IPS-15b (cell line): ENCODE measurements at regions not wholly inside any gene's neighbourhood (a gene's known extent, or its start where the extent isn't known, plus 50 kb on each side); places are given as distances from the start of the nearest gene placed in this dataset.

Experiments
- H3K27me3 ChIP-seq: one replicate; pipeline ENCODE4 v1.6.1; 2013; ENCODE audit warnings: low read length; ENCODE audit not compliant: control insufficient read depth, insufficient read depth
- H3K36me3 ChIP-seq: one replicate; pipeline ENCODE4 v1.6.1; 2013; ENCODE audit warnings: low read length; ENCODE audit not compliant: control insufficient read depth, insufficient read depth
- H3K4me1 ChIP-seq: one replicate; pipeline ENCODE4 v1.6.1; 2013; ENCODE audit warnings: mild to moderate bottlenecking, low read length; ENCODE audit not compliant: control insufficient read depth, insufficient read depth
- H3K4me3 ChIP-seq: one replicate; pipeline ENCODE4 v1.5.1; 2013; ENCODE audit warnings: low read depth, low read length
- H3K9ac ChIP-seq: one replicate; pipeline ENCODE4 v1.6.1; 2013; ENCODE audit warnings: low read depth, mild to moderate bottlenecking, low read length
- H3K9me3 ChIP-seq: one replicate; pipeline ENCODE4 v1.6.1; 2013; ENCODE audit warnings: mild to moderate bottlenecking, low read length; ENCODE audit not compliant: control insufficient read depth, insufficient read depth

DNA sequence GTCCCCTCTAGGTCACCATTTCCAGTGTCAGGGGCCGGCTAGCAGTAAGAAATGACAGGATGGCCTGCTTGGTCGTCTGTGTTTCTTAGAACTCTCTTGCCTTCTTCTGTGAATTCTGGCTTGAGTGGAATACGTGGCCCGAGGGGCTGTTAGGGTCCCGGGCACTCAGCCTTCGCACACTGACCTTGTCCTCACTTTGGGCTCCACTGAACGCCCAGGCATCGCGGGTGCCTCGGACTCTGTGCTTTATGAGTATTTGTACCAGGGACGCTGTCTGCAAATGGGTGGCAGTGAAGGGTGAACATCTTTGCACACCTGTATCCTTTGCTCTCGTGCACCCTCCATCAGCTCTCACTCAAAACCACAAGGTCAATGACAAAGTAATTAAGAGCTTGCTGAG, 123.4 kb upstream of the ANO1 start:
- H3K4me3 ChIP-seq, result no peak overlapping the region
- no peaks in the 10 kb centered on the region for H3K9me3 ChIP-seq
- H3K4me1 ChIP-seq, result peaks cover 2% of the 10 kb centered on the region
- H3K27me3 ChIP-seq, result no peaks in the 10 kb centered on the region
- H3K36me3 ChIP-seq, result no peaks in the 10 kb centered on the region
- H3K9ac ChIP-seq, result no peak overlapping the region

DNA sequence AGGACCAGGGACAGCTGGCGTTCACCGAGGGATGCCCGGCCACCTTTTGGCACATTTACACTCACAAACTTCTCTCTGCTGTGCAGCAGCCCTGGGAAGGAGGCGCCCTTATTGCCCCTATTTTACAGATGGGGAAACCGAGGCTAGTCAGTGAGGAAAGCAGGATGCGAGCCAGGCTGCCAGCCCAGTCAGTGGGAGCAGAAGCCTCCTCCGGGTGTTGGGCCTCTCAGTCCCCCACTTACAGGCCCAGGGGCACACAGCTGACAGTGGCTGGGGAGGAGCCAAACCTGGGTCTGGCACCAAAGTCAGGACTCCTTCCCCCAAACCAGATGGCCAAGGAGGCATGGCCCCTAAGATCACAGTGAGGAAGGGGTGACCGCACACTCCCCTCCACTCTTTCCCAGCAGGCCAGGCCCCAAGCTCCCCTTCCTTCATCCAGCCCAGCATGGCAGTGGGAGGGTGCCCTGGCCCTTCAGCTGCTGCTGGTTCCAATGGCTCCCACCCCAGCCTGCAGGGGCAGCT, 121.4 kb upstream of the ANO1 start:
- Histone ChIP-seq H3K27me3 (no peaks in the 10 kb centered on the region), H3K9ac (no peak overlapping the region), H3K9me3 (no peaks in the 10 kb centered on the region), H3K4me3 (no peak overlapping the region), H3K36me3 (no peaks in the 10 kb centered on the region), H3K4me1 (no peaks in the 10 kb centered on the region)

DNA sequence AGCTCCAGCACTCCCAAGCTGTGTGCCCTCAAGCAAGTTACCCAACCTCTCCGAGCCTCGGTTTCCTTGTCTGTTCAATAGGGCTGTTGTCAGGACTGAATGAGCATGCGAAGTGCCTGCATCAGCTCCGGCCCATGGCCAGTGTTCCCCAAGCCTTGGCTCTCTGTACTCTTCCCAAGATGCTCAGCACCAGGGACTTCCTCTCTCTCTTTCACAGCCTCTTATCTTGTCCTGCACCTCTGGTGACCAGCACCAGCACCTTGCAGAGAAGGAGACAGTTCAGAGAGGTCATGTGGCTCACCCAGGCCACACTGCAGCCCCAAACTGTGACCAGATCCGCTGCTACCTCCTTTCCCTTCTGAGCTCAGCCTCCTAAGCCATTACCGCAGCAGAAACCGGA, 120.3 kb upstream of the ANO1 start:
- Histone ChIP-seq H3K27me3 (no peaks in the 10 kb centered on the region), H3K9ac (no peak overlapping the region), H3K36me3 (no peaks in the 10 kb centered on the region), H3K4me3 (no peak overlapping the region), H3K9me3 (no peaks in the 10 kb centered on the region), H3K4me1 (no peaks in the 10 kb centered on the region)

DNA sequence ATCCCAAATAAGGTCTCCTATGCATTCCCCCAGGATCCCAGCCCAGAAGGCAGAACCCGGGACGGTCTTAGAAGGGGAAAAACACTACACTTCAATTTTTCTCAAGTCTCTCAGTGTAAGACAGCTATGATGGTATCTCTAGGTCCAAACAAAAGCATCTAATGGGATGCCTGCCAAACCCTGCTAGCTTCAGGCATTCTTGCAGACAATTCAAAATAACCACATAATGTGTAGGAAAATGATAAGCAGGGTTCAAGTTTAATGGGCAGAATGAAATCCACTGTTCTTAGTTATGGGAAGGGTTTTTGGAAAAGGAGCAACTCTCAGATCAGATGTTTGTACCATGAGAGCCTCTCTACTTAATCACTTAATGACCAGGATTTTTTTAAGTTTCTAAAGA, 119.8 kb upstream of the ANO1 start:
- Histone ChIP-seq H3K36me3 (no peaks in the 10 kb centered on the region), H3K4me1 (no peaks in the 10 kb centered on the region), H3K9ac (no peak overlapping the region), H3K9me3 (no peaks in the 10 kb centered on the region), H3K4me3 (no peak overlapping the region), H3K27me3 (no peaks in the 10 kb centered on the region)

DNA sequence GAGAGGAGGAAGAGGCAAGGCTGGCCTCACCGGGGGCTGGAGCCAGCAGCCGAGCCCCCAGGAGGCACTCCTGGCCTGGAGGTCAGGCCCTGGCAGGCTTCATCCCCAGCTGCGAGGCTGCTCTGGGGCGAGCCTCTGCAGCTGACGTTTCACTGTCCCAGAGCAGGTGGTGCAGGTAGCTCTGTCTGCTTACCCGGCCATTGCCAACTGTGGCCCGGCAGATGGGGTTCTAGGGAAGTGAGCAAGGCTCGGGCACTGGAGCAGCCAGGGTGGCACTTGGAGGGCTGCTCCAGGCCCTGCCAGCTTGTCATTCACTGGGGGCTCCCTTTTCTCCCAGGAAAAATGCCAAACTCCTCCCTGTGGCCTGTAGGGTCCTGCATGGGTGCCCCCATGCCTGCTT, 118.7 kb upstream of the ANO1 start:
- H3K9me3 ChIP-seq, result no peaks in the 10 kb centered on the region
- H3K4me3 ChIP-seq, result no peak overlapping the region
- H3K27me3 ChIP-seq, result no peaks in the 10 kb centered on the region
- no peaks in the 10 kb centered on the region for H3K36me3 ChIP-seq
- no peak overlapping the region for H3K9ac ChIP-seq
- peaks cover 2% of the 10 kb centered on the region for H3K4me1 ChIP-seq

DNA sequence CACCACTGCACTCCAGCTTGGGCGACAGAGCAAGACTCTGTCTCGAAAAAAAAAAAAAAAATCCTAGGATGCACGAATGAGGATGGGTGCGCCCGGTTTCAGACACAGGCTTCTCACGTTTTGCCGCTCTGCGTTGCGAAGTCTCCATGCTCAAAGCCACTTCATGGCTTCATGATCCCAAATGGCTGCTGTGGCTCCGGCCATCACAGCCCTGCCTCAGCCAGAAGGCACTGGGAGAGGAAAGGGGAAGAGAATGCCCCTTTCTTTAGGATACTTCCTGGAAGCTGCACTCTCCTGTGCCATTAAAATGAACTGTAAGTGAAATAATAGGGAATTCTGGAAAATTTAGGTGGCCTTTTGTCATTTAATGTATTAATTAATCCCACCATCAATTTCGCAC, 116.4 kb upstream of the ANO1 start:
- no peak overlapping the region for H3K4me3 ChIP-seq
- H3K36me3 ChIP-seq, result no peaks in the 10 kb centered on the region
- H3K9me3 ChIP-seq, result no peaks in the 10 kb centered on the region
- H3K27me3 ChIP-seq, result no peaks in the 10 kb centered on the region
- H3K4me1 ChIP-seq, result peaks cover 8% of the 10 kb centered on the region
- H3K9ac ChIP-seq, result no peak overlapping the region

DNA sequence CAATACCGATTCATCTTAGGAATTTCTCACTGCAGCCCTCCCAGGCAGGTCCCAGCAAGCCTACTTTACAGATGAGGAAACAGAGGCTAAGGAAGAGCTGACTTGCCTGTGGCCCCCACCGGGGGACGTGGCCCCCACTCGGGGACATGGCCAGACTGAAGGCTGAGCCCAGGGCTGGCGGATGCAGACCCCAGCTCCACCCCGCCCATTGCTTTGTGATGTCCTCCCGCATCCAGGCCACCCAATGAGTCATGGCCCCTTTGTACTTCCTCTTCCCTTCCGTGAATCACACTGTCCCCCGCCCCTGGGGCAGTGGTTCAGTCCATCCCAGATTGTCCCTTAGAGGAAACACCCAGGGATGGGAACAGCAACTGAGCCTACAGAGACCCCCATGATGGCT, 116.0 kb upstream of the ANO1 start:
- no peak overlapping the region for H3K9ac ChIP-seq
- no peak overlapping the region for H3K4me3 ChIP-seq
- H3K9me3 ChIP-seq, result no peaks in the 10 kb centered on the region
- H3K36me3 ChIP-seq, result no peaks in the 10 kb centered on the region
- H3K4me1 ChIP-seq, result peaks cover 8% of the 10 kb centered on the region
- H3K27me3 ChIP-seq, result no peaks in the 10 kb centered on the region

DNA sequence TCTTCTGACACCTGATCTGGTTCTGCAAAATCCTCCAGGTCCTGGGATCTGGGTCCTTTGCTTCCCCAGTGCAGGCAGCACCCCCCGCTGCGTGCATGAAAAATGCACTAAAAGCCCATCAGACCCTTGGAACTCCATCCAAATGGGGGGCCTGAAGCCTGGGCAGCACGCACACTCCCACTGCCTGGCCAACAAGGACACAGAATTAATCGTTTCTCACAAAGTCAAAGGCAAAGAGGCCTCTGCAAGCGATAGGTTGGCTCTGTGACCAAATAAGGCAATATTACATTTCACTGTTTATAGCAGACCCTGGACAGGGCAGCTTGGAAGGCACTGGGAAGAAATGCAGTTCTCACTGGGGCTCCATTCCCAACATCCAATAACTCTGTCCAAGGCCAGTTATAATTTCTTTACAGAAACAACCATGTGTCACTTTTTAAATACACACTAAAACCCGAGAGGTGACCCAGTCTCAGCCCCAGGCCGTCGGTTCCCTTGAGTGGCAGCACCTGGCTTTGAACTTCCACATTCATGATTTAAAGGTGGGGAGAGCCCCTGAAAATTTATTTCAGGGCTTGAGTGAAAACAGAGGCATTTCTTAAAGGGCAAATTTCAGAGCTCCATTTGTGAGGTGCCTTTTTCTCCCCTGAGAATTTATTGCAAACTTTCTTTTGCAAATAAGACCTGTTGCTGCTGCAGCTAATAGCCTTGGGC, 114.4 kb upstream of the ANO1 start:
- Histone ChIP-seq H3K9me3 (no peaks in the 10 kb centered on the region), H3K9ac (no peak overlapping the region), H3K27me3 (no peaks in the 10 kb centered on the region), H3K36me3 (no peaks in the 10 kb centered on the region), H3K4me3 (no peak overlapping the region), H3K4me1 (peaks cover 8% of the 10 kb centered on the region)

DNA sequence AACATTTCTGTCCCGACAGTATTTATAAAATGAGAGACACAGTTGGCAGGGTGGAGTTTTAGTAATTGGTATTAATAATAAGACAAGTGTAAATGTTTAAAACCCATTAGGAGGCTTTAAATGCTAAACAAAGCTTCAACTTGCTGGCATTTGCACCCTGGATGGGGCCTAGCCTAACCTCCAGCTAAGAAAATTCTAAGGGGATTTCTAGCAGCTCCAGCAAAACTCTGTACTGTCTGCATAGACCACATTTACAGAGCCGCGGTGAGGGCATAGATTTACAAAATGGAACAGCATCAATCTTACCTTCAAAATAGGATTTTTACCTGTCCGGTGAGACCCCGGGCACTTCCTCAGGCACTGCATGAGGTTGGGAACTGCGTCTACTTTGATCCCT, 113.9 kb upstream of the ANO1 start:
- H3K9ac ChIP-seq, result no peak overlapping the region

DNA sequence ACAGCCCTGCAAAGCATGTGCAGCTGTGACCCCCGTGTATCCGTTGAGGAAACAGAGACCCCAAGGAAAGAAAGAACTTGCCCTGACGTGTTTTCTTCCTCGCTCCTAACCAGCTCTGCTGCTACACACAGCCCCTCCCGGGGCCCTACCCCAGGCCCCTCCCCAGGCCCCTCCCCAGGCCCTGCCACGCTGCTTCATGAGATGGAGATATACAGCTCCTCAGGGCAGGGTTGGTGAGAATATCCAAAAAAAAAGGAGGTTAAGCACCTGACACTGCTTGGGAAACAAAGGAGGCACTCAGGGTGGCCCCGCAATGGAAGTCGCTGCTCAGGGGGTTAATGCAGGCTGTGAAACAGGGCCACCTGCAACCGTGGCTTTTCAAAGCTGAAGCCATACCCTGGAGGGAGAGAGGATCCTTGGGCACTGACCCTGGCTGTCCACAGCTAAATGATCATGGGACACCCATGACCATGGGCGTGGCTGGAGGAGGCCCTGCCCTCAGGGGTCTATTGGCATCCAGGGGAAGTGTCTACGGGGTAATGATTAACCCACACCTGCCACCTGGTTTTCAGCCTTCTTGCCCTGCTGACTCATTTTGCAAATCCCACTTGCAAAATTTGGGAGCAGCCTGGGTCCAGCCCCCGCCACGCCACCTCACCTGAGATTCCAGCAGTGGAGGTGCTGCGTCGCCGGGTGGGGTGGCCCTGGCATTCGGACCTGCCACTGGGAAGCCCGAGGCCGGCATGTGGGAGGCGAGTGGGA, 112.1 kb upstream of the ANO1 start:
- Histone ChIP-seq H3K9me3 (no peaks in the 10 kb centered on the region), H3K4me1 (peaks cover 10% of the 10 kb centered on the region), H3K27me3 (no peaks in the 10 kb centered on the region), H3K36me3 (no peaks in the 10 kb centered on the region), H3K4me3 (no peak overlapping the region), H3K9ac (no peak overlapping the region)

More for the DNA sequence above, 113.9 kb upstream of the ANO1 start:
- H3K9me3 ChIP-seq, result no peaks in the 10 kb centered on the region
- H3K27me3 ChIP-seq, result no peaks in the 10 kb centered on the region
- peaks cover 8% of the 10 kb centered on the region for H3K4me1 ChIP-seq
- H3K36me3 ChIP-seq, result no peaks in the 10 kb centered on the region
- H3K4me3 ChIP-seq, result no peak overlapping the region

DNA sequence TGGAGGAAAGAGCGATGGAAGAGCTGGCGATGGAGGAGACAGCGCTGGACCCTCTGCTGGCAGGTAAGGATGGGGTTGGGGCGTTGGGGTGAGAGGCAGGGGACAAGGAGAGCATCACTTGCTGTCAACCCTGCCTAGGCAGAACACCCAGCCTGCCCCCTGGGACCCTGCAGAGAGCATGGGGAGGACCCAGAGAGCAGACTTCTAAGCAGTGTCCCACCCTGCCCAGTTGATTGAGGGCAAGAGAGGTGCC, 111.6 kb upstream of the ANO1 start:
- Histone ChIP-seq H3K9ac (no peak overlapping the region), H3K4me3 (no peak overlapping the region), H3K36me3 (no peaks in the 10 kb centered on the region), H3K4me1 (peaks cover 10% of the 10 kb centered on the region), H3K9me3 (no peaks in the 10 kb centered on the region), H3K27me3 (no peaks in the 10 kb centered on the region)

DNA sequence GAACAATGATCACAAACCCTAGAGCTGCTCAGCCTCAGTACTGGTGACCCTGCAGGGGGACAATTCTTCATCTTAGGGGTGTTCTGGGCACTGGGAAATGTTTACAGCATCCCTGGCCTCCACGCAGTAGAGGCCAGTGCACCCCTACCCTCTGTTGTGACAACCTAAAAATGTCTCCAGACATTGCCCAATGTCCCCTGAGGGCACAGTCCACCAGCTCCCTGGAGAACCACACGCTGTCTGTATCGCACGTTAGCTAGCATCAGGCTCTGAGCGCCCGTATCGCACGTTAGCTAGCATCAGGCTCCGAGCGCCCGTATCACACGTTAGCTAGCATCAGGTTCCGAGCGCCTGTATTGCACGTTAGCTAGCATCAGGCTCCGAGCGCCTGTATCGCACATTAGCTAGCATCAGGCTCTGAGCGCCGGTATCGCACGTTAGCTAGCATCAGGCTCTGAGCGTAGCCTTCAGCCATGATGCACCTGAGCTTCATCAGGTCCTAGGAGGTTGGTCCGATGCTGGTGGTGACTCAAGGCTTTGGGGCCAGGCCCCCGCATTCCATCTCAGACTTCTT, 111.1 kb upstream of the ANO1 start:
- no peaks in the 10 kb centered on the region for H3K27me3 ChIP-seq
- H3K4me3 ChIP-seq, result no peak overlapping the region
- H3K9me3 ChIP-seq, result no peaks in the 10 kb centered on the region
- H3K9ac ChIP-seq, result no peak overlapping the region
- H3K4me1 ChIP-seq, result peaks cover 10% of the 10 kb centered on the region
- no peaks in the 10 kb centered on the region for H3K36me3 ChIP-seq
